ENCODE measurements at regions not wholly inside any gene's neighbourhood (a gene's known extent, or its start where the extent isn't known, plus 50 kb on each side); places are given as distances from the start of the nearest gene placed in this dataset.
A peak's percentile ranks its signal among the peaks of the same experiment; 100 is the strongest.
"Not testable (repeated sequence)": the region's sequence is repeated elsewhere in the genome, so short reads cannot be mapped to it uniquely, and the experiment has no call there.

GRCh38 chr3:184477940-184478339 lies 83.6 kb upstream of the EPHB3 start:
- DNase-seq (ENCODE audit: low spot score): no peak

DNA sequence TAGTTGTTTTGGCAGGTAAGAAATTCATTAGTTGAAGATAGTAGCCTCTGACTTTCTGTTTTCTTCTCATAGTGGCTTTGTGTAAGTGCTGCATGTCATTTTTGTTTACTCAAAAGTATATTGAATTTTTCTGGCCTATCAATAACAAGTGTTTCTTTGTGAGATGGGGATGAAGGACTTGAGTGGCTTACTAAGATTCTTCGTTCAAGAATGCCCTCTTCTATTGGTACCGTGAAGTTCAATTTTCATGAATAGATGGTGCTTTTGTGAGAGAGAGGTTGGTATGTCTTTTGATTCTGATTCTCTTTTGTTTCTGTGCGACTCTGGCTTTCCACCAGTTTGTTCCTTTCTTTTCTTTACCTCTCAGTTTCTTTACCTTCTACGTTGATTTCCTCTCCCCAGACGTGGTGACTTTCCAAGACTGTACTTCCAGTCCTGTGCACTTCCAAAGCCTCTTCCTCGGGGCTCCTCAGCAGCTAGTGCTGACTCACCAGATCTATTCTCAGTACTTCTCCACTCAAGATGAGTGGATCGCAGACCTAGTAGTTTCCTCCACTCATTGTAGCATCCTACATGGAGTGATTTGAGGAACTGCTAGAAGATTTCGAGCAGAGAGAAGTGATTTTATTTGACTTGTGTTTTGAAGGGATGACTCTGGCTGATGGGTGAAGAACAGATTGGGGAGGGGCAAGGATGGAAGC lies 82.0 kb upstream of the EPHB3 start:
- no peak for DNase-seq (ENCODE audit: low spot score)

DNA sequence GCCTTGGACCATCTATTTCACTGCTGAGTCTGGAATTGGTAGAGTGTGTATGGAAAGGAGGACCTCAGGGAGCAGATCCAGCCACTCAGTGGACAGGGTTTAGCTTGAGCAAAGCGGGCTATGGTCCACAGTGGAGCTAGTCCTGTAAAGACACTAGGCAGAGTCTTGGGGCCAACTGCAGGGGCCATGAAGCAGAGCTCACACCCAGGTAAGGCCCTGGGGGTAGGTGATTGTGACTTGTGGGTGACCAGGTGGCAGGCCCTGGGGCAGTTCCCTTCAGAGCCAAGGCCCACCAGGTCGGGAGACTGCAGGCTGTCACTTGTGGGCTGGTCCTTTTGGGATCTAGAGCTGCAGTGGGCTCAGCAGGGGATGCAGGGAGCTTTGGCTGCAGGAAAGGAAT lies 80.8 kb upstream of the EPHB3 start:
- DNase-seq (ENCODE audit: low spot score): no peak

DNA sequence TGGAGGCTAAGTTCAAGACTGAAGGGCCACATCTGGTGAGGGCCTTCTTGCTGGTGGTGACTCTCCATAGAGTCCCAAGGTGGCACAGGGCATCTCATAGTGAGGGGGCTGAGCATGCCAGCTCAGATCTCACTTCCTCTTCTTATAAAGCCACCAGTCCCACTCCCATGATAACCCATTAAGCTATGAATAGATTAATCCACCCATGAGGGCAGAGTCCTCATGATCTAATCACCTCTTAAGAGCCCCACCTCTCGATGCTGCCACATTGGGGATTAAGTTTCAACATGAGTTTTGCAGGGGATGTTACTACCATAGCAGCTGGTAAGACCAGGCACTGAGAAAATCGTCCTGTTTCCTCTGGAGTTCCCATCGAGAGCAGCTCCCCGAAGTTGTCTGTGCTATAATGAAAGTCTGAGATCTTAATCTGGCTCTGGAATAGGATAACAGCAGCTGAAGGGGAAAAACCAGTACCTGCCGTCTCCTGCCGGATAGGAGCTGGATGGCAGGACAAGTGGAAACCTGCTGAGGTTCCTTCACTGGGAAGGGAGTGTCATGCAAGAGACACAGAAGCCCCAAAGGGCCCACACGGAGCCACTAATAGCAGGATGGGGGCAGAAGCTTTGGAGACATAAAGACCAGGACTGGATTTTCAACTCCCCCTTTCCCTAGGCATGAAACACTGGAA lies 79.5 kb upstream of the EPHB3 start:
- DNase-seq (ENCODE audit: low spot score): no peak

DNA sequence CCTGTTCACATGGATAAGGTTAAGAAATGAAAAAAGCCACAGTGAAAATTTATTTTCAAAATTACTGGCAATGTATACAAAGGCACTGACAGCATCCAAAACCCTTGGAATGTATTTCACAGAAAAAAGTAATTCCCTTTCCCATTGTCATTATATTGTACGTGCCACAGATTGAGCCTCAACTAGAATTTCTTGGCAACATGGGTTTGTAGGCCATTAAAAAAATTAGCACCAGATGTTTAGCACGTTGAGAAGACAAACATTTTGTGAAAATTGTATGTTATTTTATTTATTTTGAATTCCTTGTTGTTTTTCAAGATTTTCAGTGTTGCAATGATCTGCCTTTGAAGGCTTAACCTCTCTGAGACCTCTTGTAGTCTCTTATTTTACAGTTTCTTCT lies 76.3 kb upstream of the EPHB3 start:
- no peak for DNase-seq (ENCODE audit: low spot score)

GRCh38 chr3:184485906-184486305 lies 75.7 kb upstream of the EPHB3 start:
- DNase-seq (ENCODE audit: low spot score): no peak

DNA sequence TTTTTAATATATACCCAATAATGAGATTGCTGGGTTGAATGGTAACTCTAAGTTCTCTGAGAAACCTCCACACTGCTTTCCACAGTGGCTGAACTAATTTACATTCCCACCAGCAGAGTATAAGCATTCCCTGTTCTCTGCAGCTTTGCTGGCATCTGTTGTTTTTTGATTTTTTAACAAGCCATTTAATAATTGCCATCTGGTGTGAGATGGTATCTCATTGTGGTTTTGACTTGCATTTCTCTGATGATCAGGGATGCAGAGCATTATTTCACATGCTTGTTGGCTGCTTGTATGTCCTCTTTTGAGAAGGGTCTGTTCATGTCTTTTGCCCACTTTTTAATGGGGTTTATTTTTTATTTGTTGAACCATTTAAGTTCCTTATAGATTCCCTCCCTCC lies 75.0 kb upstream of the EPHB3 start:
- DNase-seq (ENCODE audit: low spot score): no peak

DNA sequence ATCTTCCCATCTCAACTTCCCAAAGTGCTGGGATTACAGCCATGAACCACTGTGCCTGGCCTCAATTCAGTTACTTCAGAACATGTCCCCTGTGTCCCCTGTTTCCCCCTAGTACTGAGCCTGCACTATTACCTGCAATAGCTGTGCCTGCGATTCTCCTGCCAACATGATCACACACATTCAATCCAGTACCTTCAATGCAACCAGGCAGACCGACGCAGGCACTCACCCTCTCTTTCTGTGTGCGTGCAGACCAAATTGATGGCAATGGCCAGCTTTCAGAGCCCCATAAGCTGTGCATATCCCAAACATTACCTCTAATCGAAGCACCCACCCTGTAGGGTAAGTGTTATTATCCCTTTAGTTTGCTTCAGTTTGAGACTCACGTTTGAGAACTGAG lies 73.0 kb upstream of the EPHB3 start:
- no peak for DNase-seq (ENCODE audit: low spot score)

- no peak for DNase-seq (ENCODE audit: low spot score)
Measured at GRCh38 chr3:184489268-184489841, 72.2 kb upstream of the EPHB3 start.

DNA sequence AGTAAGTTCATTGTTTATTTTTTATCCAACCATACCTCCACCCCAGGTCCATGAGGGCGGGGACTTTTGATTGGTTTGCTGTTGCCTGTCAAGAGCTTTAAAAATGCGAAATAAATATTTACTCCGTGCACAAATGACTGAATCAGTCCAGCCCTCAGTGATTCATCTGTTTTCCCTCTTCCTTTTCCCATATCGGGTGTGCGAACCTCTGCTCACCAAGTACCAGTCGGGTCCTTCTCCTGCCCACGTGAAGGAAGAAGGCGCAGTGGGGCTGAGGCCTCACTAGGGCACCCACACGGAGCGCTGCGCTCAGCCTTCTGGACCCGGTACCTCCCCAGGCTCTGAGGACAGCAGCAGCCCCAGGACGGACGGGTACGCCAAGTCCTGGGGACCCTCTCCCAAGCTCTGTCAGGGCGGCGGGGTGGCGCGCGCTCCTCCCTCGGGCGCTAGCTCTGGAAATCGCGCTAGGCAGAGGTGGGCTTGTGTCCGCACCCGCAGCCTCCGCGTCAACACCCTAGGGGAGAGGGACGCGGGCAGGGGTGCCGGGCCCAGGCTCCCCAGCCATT lies 70.5 kb upstream of the EPHB3 start:
- peak; percentile 52 for DNase-seq (ENCODE audit: low spot score)

- DNase-seq (ENCODE audit: low spot score): no peak
Measured at GRCh38 chr3:184491867-184492615, 69.5 kb upstream of the EPHB3 start.

GRCh38 chr3:184496933-184497332 lies 64.7 kb upstream of the EPHB3 start:
- no peak for DNase-seq (ENCODE audit: low spot score)

GRCh38 chr3:184497804-184498203 lies 63.8 kb upstream of the EPHB3 start:
- DNase-seq (ENCODE audit: low spot score): no peak

DNA sequence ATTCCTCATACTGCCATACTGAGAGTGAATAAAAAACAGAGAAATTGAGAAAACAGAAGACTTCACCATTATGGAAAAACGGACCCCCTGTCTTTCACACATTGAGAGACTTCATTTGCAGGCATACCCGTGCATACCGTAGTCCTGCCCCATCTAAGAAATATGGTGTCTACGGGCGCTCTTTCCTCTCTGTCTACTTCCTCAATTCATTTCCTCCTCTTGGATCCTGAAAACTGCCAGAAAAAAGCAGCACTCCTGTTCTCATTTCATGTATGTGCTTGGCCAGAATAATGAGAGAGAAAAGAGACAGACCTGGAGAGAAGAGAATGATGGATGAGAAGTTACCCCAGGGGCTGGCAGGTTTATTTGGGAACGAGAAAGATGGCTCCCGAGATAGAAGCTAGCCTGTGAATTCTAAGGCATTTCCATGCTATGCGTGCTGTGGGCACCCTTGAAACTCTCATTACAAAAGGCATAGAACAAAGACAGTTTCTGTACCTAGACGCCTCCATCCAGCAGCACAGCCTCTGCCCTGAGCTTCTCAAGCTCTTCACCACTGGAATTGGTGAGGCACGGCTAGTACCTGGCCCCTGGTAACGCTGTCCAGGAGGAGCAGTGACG lies 62.5 kb upstream of the EPHB3 start:
- DNase-seq (ENCODE audit: low spot score): no peak

- DNase-seq (ENCODE audit: low spot score): no peak
Measured at GRCh38 chr3:184500344-184500923, 61.2 kb upstream of the EPHB3 start.

DNA sequence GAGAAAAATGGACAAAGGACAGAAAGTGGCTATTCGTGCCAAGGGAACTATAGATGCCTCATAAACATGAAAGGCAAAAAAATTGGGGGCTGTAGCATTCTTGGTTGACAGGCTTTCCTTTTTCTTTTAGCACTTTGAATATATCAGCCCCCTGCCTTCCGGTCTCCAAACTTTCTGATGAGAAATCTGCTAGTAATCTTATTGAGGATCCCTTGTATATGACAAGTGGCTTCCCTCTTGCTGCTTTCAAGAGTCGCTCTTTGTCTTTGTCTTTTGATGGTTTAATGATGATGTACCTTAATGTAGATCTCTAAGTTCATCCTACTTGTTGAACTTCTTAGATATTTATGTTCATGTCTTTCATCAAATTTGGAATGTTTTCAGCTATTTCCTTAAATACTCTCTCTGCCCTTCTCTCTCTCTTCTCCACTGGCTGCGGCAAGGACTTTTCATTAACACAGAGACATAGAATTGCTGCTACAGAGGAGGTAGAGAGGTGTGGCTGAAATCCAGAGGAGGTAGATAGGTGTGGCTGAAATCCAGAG lies 59.4 kb upstream of the EPHB3 start:
- DNase-seq (ENCODE audit: low spot score): no peak

GRCh38 chr3:184502841-184503240 lies 58.7 kb upstream of the EPHB3 start:
- not testable (repeated sequence) for DNase-seq (ENCODE audit: low spot score)

DNA sequence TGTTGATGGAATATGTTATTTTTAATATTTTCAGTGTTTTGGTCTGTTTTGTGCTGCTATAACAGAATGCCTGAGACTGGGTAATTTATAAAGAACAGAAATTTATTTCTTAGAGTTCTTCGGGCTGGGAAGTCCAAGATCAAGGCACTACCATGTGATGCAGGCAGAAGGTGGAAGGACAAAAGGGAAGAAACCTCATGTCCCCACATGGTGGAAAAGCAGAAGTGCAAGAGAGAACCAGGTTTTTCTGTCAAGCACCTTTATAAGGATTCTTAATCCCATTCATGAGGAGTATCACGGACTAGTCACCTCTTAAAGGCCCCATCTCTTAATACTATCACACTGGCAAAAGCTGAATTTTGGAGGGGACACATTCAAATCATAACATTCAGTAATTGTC lies 57.9 kb upstream of the EPHB3 start:
- DNase-seq (ENCODE audit: low spot score): no peak

GRCh38 chr3:184505076-184505878 lies 56.3 kb upstream of the EPHB3 start:
- DNase-seq (ENCODE audit: low spot score): no peak

GRCh38 chr3:184506561-184506991 lies 55.0 kb upstream of the EPHB3 start:
- no peak for DNase-seq (ENCODE audit: low spot score)
